Endothelial cell of umbilical vein (primary cell): ENCODE measurements at regions not wholly inside any gene's neighbourhood (a gene's known extent, or its start where the extent isn't known, plus 50 kb on each side); places are given as distances from the start of the nearest gene placed in this dataset.

Experiments used
- BruUV-seq: library from RNA; stranded (reverse); fragments of 400-500 nt; replicated peaks from 2 replicates; lab custom pipeline; 2021; lab: Mats Ljungman, UMichigan
- CTCF ChIA-PET: fragments of 300-600, 350-600 bp; sonication (Branson Sonifier 250); formaldehyde crosslinking; loops from one replicate; lab custom pipeline; 2021; ENCODE audit warnings: antibody characterized with exemption, inconsistent platforms; lab: Charles Lee
- POLR2A ChIA-PET: fragments of 300-600, 350-600 bp; sonication (Branson Sonifier 250); formaldehyde crosslinking; loops from one replicate; lab custom pipeline; 2021; ENCODE audit warnings: antibody characterized with exemption, inconsistent platforms; lab: Charles Lee
- DNase-seq: peaks from one replicate; pipeline ENCODE4 v3.0.0-alpha.2; 2011; ENCODE audit warnings: low read depth, low spot score
- FAIRE-seq: peaks from 2 replicates; lab custom pipeline; 2011; peaks lifted over from hg19 to GRCh38; lab: Jason Lieb, UNC
- H2AFZ ChIP-seq: 2 replicates; pipeline ENCODE4 v1.6.0; 2012; ENCODE audit warnings: low read depth, low read length, control low read depth, inconsistent platforms
- H3K27ac ChIP-seq: 2 replicates; pipeline ENCODE4 v1.5.1; 2011; ENCODE audit warnings: low read depth, mild to moderate bottlenecking, control low read depth, low read length, moderate library complexity; ENCODE audit not compliant: insufficient read depth
- H3K27me3 ChIP-seq, 2 experiments: 2 replicates each; pipeline versions ENCODE4 v1.6.0 to v1.6.1; 2011; ENCODE audit warnings: low read length in 2 of 2, mixed read lengths in 1 of 2; ENCODE audit not compliant: control insufficient read depth in 2 of 2, insufficient read depth in 2 of 2
- H3K36me3 ChIP-seq, 2 experiments: 2 replicates in 1 of 2; 3 replicates in 1 of 2; pipeline ENCODE4 v1.5.1; 2011; ENCODE audit warnings: low read length in 2 of 2, mild to moderate bottlenecking in 1 of 2, moderate library complexity in 1 of 2; ENCODE audit not compliant: control insufficient read depth in 2 of 2, insufficient read depth in 2 of 2; ENCODE audit errors: extremely low read depth in 1 of 2
- H3K4me1 ChIP-seq: 3 replicates; pipeline ENCODE4 v1.5.1; 2011; ENCODE audit warnings: mild to moderate bottlenecking, low read length; ENCODE audit not compliant: control insufficient read depth, insufficient read depth; ENCODE audit errors: extremely low read depth
- H3K4me2 ChIP-seq: 2 replicates; pipeline ENCODE4 v1.6.1; 2011; ENCODE audit warnings: low read length, control low read depth, mixed read lengths; ENCODE audit not compliant: insufficient read depth
- H3K4me3 ChIP-seq, 3 experiments: fragments of 200-600 bp in 1 of 3; sonication (generic), shearing (Covaris generic) in 1 of 3; replicated peaks in 1 of 3; 2 replicates each; pipeline ENCODE4 v1.5.1; 2011 to 2016; ENCODE audit warnings: control low read depth in 3 of 3, low read length in 3 of 3, mild to moderate bottlenecking in 2 of 3, inconsistent platforms in 1 of 3, low read depth in 1 of 3, moderate library complexity in 1 of 3; ENCODE audit not compliant: insufficient read depth in 1 of 3
- H3K79me2 ChIP-seq: 2 replicates; pipeline ENCODE4 v1.6.0; 2012; ENCODE audit warnings: low read length, inconsistent platforms; ENCODE audit not compliant: control insufficient read depth, insufficient read depth
- H3K9ac ChIP-seq: replicated peaks from 2 replicates; pipeline ENCODE3; 2011; ENCODE audit warnings: low read length, control low read depth; ENCODE audit not compliant: insufficient read depth; ENCODE audit errors: extremely low read depth
- H3K9me1 ChIP-seq: replicated peaks from 3 replicates; pipeline ENCODE4 v1.6.0; 2011; ENCODE audit warnings: mild to moderate bottlenecking, low read length; ENCODE audit not compliant: control insufficient read depth, insufficient read depth; ENCODE audit errors: extremely low read depth
- H3K9me3 ChIP-seq: replicated peaks from 2 replicates; pipeline ENCODE4 v1.5.1; 2012; ENCODE audit warnings: low read length, inconsistent platforms; ENCODE audit not compliant: control insufficient read depth, insufficient read depth
- H4K20me1 ChIP-seq: replicated peaks from 2 replicates; pipeline ENCODE3; 2011; ENCODE audit warnings: mild to moderate bottlenecking, low read length; ENCODE audit not compliant: control insufficient read depth, insufficient read depth; ENCODE audit errors: extremely low read depth
- EZH2 ChIP-seq: IDR thresholded peaks from 2 replicates; pipeline ENCODE4 v1.6.1; 2012; ENCODE audit warnings: borderline replicate concordance, low read depth, mild to moderate bottlenecking, moderate library complexity, low read length, inconsistent platforms; ENCODE audit not compliant: severe bottlenecking
- FOS ChIP-seq: IDR thresholded peaks from 2 replicates; pipeline ENCODE4 v1.6.1; 2011; ENCODE audit warnings: mild to moderate bottlenecking, low read length, moderate library complexity, borderline replicate concordance; ENCODE audit not compliant: insufficient read depth
- MAX ChIP-seq: IDR thresholded peaks from 2 replicates; pipeline ENCODE4 v1.6.1; 2011; ENCODE audit not compliant: insufficient read depth, insufficient read length
- MYC ChIP-seq: IDR thresholded peaks from one replicate; pipeline ENCODE4 v1.6.1; 2011; ENCODE audit warnings: mild to moderate bottlenecking, low read depth, low read length
- POLR2A ChIP-seq: IDR thresholded peaks from 2 replicates; pipeline ENCODE4 v1.6.1; 2012; ENCODE audit warnings: low read depth, mild to moderate bottlenecking, control low read depth, low read length
- POLR2AphosphoS5 ChIP-seq: IDR thresholded peaks from 2 replicates; pipeline ENCODE4 v1.6.1; 2012; ENCODE audit warnings: low read depth, mild to moderate bottlenecking, control low read depth, low read length, moderate library complexity; ENCODE audit not compliant: insufficient read depth
- dilution Hi-C: fragments of 300-500 bp; cut with MboI; formaldehyde crosslinking; loops from one replicate; pipeline ENCODE4 v1.15.0; 2019; ENCODE audit warnings: low sequenced_read_pairs; ENCODE audit not compliant: extremely low pct_ligation_motif_present
- intact Hi-C: fragments of 100-400 bp; cut with micrococcal nuclease; formaldehyde crosslinking; loops from one replicate; pipeline ENCODE4 v1.10.0; 2022

- H3K9me1 ChIP-seq, result no peaks in the 10 kb centered on the region
- H3K4me1 ChIP-seq, result no peaks in the 10 kb centered on the region
- no peaks in the 10 kb centered on the region for H3K79me2 ChIP-seq
- no peak for TF ChIP-seq FOS
- TF ChIP-seq MAX, result no peak
- no peak for TF ChIP-seq POLR2AphosphoS5
- no peak for TF ChIP-seq POLR2A
- TF ChIP-seq EZH2, result no peak
- TF ChIP-seq MYC, result no peak
- BruUV-seq, result no TSS peak
- H3K9ac ChIP-seq, result no peak overlapping the region
- no peak for FAIRE-seq
- H2AFZ ChIP-seq, result no peak overlapping the region
- H3K4me2 ChIP-seq, result no peak overlapping the region
- no peaks in the 10 kb centered on the region for H3K27me3 ChIP-seq
- dilution Hi-C loops, result no loop called here
- no peak for DNase-seq
- ChIA-PET CTCF (no interaction called here), POLR2A (no interaction called here)
- intact Hi-C loops, result no loop called here
- H3K9me3 ChIP-seq, result no peaks in the 10 kb centered on the region
- no peaks in the 10 kb centered on the region for H4K20me1 ChIP-seq
- H3K27ac ChIP-seq, result no peak overlapping the region
- no peak overlapping the region for H3K4me3 ChIP-seq
- H3K36me3 ChIP-seq, result no peaks in the 10 kb centered on the region
Measured at GRCh38 chr7:90007001-90007654, 147.1 kb upstream of the STEAP1 start.

GRCh38 chr7:90007831-90008230 lies 146.4 kb upstream of the STEAP1 start:
- Histone ChIP-seq H3K27me3 (no peaks in the 10 kb centered on the region), H3K9ac (no peak overlapping the region), H4K20me1 (no peaks in the 10 kb centered on the region), H3K27ac (no peak overlapping the region), H3K4me3 (no peak overlapping the region), H3K36me3 (no peaks in the 10 kb centered on the region), H3K4me1 (no peaks in the 10 kb centered on the region), H3K9me3 (no peaks in the 10 kb centered on the region), H3K9me1 (no peaks in the 10 kb centered on the region), H3K79me2 (no peaks in the 10 kb centered on the region), H3K4me2 (no peak overlapping the region), H2AFZ (no peak overlapping the region)
- no peak for FAIRE-seq
- CTCF ChIA-PET, result no interaction called here
- no peak for DNase-seq
- no peak for TF ChIP-seq POLR2AphosphoS5
- no peak for TF ChIP-seq FOS
- no peak for TF ChIP-seq POLR2A
- BruUV-seq, result no TSS peak
- intact Hi-C loops (no loop called here), dilution Hi-C loops (no loop called here)
- POLR2A ChIA-PET, result no interaction called here
